NCI-H2171 (cell line): ENCODE measurements at regions not wholly inside any gene's neighbourhood (a gene's known extent, or its start where the extent isn't known, plus 50 kb on each side); places are given as distances from the start of the nearest gene placed in this dataset.
"Not testable (repeated sequence)": the region's sequence is repeated elsewhere in the genome, so short reads cannot be mapped to it uniquely, and the experiment has no call there.

ENCODE experiments used
- DNase-seq: peaks from one replicate; lab custom pipeline; 2025; lab: John Stamatoyannopoulos, UW

- not testable (repeated sequence) for DNase-seq
These were observed 749.1 kb upstream of the DEFB115 start for GRCh38 chr20:30508382-30508781.

DNA sequence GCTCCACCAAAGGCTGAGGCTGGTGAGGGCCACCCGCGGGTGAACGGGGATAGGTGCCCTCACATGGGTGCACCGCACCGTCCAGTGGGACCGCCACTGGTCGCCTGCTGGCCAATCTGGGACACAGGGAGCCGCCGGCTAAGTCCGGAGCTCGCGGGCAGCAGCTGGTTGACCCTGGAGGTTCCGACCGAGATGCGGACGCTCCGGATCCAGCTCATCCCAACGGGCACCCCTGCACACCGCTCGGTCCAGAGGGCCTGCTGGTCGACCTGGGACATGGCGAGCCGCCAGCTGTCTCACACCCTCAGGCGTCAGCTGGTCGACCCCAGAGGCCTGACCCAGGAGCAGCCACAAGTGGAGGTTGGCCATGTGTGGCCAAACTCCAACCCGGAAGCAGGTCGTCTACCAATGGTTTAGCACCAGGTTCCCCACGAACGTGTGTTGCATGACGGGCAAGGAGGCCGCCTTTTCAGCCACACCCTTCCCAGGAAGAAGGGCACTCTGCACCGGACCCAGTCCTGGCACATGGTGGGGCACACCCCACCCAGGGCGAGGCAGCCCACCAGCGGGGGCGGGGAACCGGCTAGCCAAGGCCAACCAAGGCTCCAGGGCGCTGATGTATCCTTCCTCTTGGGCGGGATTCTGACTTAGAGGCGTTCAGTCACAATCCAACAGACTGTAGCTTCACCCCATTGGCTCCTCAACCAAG, 746.0 kb upstream of the DEFB115 start:
- DNase-seq = no peak

DNA sequence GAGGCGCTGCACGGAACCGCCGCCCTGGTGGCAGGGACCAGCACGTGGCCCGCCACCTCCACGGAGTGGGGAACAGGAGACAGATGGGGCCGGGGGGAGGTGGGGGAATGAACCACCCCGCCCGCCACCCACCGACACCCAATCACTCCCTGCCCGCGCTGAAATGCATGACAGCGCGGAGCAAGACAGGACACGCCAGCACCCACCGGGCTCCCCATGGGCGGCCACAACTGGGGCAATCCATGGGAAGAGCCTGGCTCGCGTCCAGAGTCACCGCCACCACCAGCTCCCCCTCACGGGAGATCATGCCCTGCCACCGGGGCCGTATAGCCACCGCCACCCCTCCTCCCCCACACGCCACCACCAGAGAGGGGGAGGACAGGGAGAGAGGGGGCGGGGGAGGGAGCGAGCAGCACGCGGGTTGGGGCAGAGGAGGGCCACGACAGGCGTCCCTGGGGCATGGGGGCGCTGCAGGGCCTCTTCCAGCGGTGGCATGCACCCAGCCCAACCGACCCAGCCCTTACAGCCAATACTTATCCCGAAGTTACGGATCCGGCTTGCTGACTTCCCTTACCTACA, 744.3 kb upstream of the DEFB115 start:
- no peak for DNase-seq

- not testable (repeated sequence) for DNase-seq
These were observed 741.5 kb upstream of the DEFB115 start for GRCh38 chr20:30515915-30516314.

GRCh38 chr20:30518906-30519305, 738.6 kb upstream of the DEFB115 start:
- DNase-seq = not testable (repeated sequence)

DNA sequence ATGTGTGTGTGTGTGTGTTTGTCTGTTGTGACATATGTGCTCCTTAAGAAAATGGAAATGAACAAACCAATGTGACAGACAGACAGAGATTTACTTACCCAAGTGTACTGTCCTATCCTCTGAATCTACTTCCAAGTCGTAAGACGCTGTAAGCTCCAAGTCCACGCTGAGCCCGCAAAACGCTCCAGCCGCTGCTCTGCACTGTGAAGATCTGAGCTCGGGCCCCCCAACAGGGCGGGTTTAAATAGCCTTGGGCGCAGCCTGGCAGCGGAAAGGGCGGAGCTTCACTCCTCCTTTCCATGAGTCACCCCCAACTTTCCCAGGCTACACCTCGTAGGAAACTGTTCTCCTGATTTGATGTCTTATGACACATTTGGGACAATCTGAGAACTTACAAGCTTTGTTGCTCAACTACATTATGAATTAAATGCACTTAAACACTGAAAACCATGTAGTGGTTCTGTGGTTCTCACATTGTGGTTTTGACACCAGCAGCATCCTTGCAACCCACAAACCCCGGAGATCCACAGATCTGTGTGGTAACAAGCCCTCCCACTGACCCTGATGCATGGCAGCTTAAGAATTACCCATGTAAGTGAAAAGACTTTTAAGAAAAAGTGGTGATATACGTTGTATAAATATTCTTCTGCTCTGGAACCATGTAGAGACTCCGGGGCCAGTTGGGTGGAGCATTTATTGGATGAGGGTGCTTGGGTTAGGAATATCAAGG, 735.6 kb upstream of the DEFB115 start:
- not testable (repeated sequence) for DNase-seq

DNA sequence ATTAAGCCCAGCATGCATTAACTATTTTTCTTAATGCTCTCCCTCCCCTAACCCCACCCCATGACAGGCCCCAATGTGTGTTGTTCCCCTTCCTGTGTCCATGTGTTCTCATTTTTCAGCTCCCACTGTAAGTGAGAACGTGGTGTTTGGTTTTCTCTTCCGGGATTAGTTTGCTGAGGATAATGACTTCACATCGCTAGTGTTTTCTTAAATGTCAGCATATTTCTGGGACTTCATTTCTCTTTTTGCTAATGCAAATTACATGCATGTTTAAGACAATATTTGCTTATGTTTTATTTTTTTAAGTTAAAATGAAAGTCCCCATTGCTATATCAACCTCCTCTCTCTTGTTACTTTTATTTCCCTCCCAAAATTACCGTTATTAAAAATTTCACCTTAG, 733.3 kb upstream of the DEFB115 start:
- not testable (repeated sequence) for DNase-seq

DNA sequence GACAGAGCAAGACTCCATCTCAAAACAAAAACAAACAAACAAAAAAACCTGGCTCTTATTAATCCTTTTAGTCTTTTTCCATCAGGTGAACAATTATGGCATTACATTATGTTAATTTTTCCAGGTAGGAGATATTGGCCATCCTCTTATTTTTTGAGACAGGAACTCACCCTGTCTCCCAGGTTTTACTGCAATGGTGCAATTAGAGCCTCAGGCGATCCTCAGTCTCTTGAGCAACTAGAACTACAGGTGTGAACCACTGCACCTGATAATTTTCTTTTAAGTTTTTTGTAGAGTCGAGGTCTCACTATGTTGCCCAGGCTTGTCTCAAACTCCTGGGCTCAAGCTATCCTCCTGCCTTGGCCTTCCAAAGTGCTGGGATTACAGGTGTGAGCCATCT, 732.7 kb upstream of the DEFB115 start:
- not testable (repeated sequence) for DNase-seq

DNA sequence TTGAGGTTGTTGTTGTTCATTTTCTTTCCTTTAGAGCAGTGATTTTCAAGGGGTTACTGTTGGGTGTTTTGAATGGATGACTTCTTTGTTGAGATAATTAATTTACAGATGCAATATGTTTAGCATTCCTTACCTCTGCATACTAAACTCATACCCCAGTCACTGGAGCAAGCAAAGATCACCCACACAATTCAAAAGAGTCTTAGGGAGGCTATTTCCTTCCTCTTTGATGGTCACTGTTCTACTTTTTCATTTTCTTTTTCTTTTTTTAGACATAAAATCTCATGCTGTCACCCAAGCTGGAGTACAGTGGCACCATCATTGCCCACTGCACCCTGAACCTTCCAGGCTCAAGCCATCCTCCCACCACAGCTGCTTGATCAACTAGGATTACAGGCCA, 723.8 kb upstream of the DEFB115 start:
- not testable (repeated sequence) for DNase-seq

GRCh38 chr20:30537459-30537858, 720.0 kb upstream of the DEFB115 start:
- not testable (repeated sequence) for DNase-seq

DNA sequence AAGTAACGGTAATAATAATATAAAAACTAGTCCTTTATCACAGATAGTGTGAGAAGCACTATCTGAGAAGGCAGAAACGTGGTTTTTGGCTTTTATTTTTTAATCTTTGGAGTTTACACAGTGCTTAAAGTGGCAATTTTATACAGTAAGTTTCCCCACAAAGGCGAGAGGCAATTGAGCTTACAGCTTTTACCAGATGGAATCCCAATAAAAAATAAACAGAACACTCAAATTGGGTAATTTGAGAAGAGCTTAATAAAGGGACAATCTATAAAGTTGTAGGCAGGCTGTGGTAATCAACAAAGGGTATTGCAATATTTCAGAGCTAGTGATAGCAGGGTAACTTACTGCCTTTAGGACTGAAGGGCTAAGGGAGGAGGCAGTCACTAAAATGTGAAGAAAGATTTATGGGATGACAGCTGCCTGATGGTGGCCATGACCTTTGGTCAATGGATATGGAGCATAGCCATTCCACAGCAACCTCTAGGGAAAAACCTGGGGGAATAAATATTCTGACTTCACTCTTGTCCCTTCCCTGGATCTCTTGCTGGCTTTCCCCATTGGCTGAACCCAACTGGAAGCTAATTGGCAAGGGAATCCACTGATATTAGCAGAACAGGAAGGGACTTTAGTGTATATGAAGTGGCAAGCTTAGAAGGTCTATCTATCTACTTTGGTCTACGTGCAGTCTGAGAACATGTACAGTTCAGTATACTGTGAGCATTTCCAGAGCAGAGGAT, 717.0 kb upstream of the DEFB115 start:
- DNase-seq = not testable (repeated sequence)

GRCh38 chr20:30551236-30551635, 706.2 kb upstream of the DEFB115 start:
- DNase-seq = not testable (repeated sequence)

DNA sequence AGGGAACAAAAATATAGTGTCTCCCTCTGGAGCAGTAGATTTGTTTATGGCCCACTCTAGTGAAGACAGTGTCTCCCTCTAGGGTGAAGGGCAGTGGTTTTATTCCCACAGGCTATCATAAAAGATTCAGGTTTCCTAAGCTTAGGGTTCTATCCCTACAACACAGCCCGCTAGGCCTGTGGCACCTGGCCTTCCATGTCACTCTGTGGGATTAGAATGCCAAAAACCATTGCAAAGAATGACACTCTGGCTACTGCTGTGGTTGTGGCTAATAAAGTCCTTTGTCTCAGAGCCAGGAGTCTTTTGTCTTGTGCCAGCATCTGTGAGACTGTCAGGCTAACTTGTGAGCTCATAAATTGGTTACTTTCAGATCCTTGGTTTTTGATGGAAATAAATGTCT, 700.7 kb upstream of the DEFB115 start:
- DNase-seq = not testable (repeated sequence)

DNA sequence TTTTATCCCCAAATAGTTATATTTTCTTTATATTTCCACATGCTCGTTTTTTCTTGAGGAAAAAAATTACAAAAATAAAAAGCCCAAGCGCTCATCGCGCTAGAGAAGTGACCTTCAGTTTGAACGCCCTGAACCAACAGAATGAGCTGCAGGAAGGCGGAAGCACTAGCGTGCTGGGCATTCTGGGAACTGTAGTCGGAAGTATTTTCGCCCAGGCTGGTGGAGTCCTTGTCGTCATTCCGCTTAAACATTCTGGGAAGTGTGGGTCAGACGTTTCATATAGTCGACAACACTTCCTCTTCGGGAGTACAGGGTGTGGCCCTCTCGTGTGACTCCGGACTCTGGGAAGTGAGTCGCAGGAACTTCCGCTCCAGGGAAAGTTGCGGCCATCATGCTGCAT, 692.4 kb upstream of the DEFB115 start:
- not testable (repeated sequence) for DNase-seq

GRCh38 chr20:30569867-30570266, 687.6 kb upstream of the DEFB115 start:
- not testable (repeated sequence) for DNase-seq

GRCh38 chr20:30570622-30571021, 686.8 kb upstream of the DEFB115 start:
- DNase-seq = not testable (repeated sequence)

DNA sequence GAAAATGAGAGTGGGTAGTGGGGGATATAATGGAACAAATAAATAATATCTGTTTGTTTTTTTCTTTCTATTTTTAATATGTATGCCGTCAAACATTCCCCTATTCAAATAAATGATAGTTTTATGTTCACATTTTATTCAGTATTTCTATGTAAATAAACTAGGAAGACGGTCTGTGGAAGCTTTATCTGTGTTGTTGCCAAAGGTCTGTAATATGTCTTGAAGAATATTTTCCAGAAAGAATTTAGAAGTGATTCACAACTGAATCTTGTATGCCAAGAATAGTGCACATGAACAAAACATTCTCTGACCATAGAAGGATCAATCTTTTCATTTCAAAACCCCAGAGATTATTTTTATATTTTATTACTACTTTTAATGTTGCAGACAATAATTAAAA, 683.1 kb upstream of the DEFB115 start:
- not testable (repeated sequence) for DNase-seq

DNA sequence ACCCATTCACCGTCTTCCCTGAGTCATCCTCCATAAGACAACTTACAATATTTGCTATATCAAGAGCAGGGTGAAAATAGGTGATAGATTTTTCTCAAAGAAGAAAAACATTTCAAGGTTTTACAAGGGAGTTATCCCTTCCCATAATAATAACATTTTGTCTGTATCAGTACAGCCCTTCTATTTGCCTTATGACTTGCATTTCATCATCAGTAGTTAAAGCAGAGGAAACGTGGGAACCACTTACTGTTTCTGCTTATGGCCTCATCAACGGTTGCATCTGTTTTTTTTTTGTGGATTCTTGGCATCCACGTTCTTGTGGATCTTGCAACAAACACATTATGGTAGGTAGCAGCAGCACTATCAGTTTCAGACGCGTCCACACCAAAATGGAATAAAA, 678.4 kb upstream of the DEFB115 start:
- DNase-seq = not testable (repeated sequence)

DNA sequence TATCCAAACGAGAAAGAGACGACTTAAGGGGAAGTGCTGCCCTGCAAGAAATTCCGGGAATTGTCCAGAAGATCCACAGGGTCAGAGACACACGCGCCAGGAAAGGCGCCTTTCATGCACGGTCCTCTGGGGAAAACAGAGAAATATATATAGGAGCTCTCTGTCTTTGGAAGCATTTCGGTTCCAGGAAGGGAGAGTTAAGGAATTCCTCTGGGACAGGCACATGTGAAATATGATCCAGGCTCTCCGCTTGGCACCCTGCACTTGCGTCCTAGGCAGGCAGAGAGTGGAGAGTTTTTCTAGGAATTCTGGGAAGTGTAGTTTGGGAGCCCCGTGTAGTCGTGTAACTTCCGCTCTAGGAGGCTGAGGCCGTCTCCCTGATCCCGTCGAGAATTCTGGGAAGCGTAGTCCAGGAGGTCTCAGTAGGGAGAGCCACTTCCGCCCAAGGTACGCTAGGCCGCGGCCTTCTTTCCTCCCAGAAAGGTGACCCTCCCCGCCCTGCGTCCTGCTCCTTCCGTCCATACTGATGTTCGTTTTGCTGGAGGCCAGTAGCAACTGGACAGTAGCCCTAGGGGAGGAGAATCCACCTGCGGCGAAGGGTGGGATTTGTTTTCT, 677.5 kb upstream of the DEFB115 start:
- peak; percentile 81 for DNase-seq

DNA sequence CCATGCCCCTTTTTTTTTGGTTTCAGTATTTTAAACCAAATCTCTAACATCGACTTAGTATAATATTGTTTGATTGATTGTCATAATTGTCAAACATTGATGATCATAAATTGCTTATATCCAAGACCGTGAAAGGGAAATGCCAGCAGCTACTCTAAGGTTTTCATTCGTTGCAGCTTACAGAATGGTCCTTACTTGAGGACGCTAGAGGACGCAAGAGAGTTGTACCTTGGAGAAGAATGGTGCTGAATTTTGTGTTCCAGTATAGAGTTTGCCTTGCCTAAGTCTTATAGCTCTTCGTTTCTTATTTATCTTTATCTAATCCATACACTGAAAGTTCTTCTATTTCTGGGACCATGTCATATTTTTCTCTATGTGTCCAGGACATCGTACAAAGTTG, 675.6 kb upstream of the DEFB115 start:
- not testable (repeated sequence) for DNase-seq

DNA sequence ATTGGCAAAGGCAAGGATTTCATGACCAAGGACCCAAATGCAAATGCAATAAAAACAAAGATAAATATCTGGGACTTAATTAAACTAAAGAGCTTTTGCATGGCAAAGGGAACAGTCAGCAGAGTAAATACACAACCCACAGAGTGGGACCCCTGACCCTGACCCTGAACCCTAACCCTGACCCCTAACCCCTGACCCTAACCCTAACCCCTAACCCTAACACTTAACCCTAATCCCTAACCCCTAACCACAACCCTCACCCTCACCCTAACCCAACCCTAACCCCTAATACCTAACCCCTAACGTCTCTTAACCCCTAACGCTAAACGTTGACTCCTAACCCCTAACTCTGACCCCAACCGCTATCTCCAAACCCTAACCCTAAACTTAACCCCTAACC, 673.1 kb upstream of the DEFB115 start:
- DNase-seq = not testable (repeated sequence)

DNA sequence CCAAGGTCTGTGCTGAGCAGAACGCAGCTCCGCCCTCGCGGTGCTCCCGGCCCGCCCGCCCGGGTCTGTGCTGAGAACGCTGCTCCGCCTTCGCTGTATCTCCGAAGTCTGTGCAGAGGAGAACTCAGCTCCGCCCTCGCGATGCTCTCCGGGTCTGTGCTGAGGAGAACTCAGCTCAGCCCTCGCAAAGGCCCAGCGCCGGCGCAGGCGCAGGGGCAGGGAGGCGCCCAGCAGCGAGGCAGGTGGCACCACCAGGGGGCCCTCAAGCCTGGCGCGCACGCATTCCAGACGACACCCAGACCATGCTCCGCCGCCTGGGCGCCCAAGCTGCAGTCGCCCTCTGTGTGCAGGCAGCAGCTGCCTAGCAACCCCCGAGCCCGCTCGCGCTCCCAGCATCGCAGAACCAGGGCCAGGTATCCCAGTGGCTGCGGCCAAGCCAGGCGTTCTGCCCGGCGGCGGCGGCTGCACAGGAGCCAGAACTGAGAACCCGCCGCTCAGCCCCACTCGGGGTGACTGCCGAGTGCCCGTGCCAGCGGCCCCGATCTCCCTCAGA, 672.1 kb upstream of the DEFB115 start:
- peak; percentile 14 for DNase-seq
